SK-N-MC (cell line): ENCODE measurements at regions not wholly inside any gene's neighbourhood (a gene's known extent, or its start where the extent isn't known, plus 50 kb on each side); places are given as distances from the start of the nearest gene placed in this dataset.

Experiments used
- EZH2 ChIP-seq: fragments of 200-600 bp; sonication (generic); IDR thresholded peaks from one replicate; pipeline ENCODE4 v1.6.1; 2017; ENCODE audit warnings: antibody characterized with exemption
- FOXP2 ChIP-seq: optimal IDR thresholded peaks from 2 replicates; pipeline ENCODE3; 2011; ENCODE audit warnings: mild to moderate bottlenecking, moderate library complexity; ENCODE audit not compliant: insufficient read depth; ENCODE audit errors: extremely low read length, control extremely low read depth
- POLR2AphosphoS5 ChIP-seq: IDR thresholded peaks from 2 replicates; pipeline ENCODE4 v1.6.1; 2012; ENCODE audit warnings: mild to moderate bottlenecking, low read depth, low read length, borderline replicate concordance

- TF ChIP-seq POLR2AphosphoS5 (no peak), EZH2 (no peak), FOXP2 (no peak)
Measured at GRCh38 chr5:152142840-152143469, 218.3 kb upstream of the GLRA1 start.
